Peyer's patch (tissue), 4 donors: ENCODE measurements at regions not wholly inside any gene's neighbourhood (a gene's known extent, or its start where the extent isn't known, plus 50 kb on each side); places are given as distances from the start of the nearest gene placed in this dataset.

Source experiments
- CTCF ChIP-seq, 6 experiments: fragments of 450-650 bp in 4 of 6; fragments of 200-600 bp in 2 of 6; sonication (generic) in 1 of 6; IDR thresholded peaks; one replicate each; pipeline ENCODE4 v1.5.1; 2017 to 2019; ENCODE audit warnings: antibody characterized with exemption in 6 of 6, mild to moderate bottlenecking in 3 of 6, moderate library complexity in 1 of 6
- POLR2A ChIP-seq, 2 donors: fragments of 450-650 bp; IDR thresholded peaks; one replicate each; pipeline ENCODE4 v1.5.1; 2017; ENCODE audit warnings: antibody characterized with exemption in 2 of 2, mild to moderate bottlenecking in 2 of 2, moderate library complexity in 2 of 2

DNA sequence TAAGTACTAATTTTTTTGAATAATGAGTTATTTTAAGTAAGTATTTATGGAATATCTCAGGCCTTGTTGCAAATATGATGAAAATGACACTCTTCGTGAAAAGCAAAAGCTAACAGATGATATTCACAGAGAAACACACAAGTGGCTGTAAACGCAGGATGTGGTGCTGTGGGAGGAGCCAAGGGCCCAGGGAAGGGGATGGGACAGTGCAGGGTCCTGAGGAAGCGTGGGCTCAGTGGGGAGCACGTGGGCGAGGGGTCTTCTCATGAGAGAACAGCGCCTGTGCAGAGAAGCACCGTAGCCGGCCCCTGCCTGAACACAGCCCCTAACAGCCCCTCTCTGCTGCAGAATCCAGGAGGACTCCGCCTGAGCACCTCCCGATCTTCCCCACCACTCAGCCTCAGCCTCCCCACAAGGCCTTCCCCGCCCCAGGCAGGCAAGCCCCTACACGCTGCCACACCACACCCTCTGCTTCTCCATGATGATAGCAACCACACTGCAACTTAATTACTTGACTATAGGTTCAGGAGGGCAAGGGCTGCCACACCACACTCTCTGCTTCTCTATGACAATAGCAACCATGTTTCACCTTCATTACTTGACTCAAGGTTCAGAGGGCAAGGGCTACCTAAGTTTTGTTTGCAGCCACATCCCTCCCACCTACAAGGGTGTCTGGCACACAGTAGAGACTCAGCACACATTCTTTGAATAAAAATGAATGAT, 152.6 kb upstream of the RNF32 start:
- TF ChIP-seq POLR2A (IDR thresholded peaks at IDR 0.05) = no peak
- TF ChIP-seq CTCF (IDR thresholded peaks at IDR 0.05) = no peak
